Activated naive CD4-positive, alpha-beta T cell treated with anti-CD3 and anti-CD28 coated beads, Interleukin-2, amount 50 U/mL, for 72 hours (primary cell): ENCODE measurements at regions not wholly inside any gene's neighbourhood (a gene's known extent, or its start where the extent isn't known, plus 50 kb on each side); places are given as distances from the start of the nearest gene placed in this dataset.

ENCODE experiments used
- ATAC-seq, 2 donors: fragments of 150-1000 bp; cut with Tn5 transposase; 2 replicates each; pipeline ENCODE4 v1.10.0; 2021; ENCODE audit warnings: mild to moderate bottlenecking in 2 of 2, moderate library complexity in 2 of 2
- DNase-seq, 2 donors: peaks; one replicate each; pipeline ENCODE4 v3.0.0; 2021 to 2022; ENCODE audit warnings: low spot score in 2 of 2
- H3K27ac Mint-ChIP-seq, 2 donors: one replicate each; pipeline ENCODE4 v1.8.0; 2022; ENCODE audit warnings: mild to moderate bottlenecking in 2 of 2, mixed read lengths in 2 of 2
- H3K36me3 Mint-ChIP-seq, 2 donors: one replicate each; pipeline ENCODE4 v1.8.0; 2022; ENCODE audit warnings: mixed read lengths in 2 of 2
- H3K9me3 Mint-ChIP-seq, 2 donors: one replicate each; pipeline ENCODE4 v1.8.0; 2022; ENCODE audit warnings: mixed read lengths in 2 of 2

- Mint-ChIP-seq H3K36me3 (peaks cover 0 to 6% of the 10 kb centered on the region in 2 donors), H3K9me3 (peaks cover 5 to 11% of the 10 kb centered on the region in 2 donors), H3K27ac (no peak overlapping the region)
- ATAC-seq (no peak), DNase-seq (no peak)
Measured at GRCh38 chr6:155958550-155958949, 502.9 kb upstream of the NOX3 start.

- Mint-ChIP-seq H3K36me3 (peaks cover 0 to 8% of the 10 kb centered on the region in 2 donors), H3K9me3 (peaks cover 0 to 3% of the 10 kb centered on the region in 2 donors), H3K27ac (no peak overlapping the region)
- DNase-seq (no peak), ATAC-seq (no peak)
Measured at GRCh38 chr6:155955038-155955437, 499.4 kb upstream of the NOX3 start.

GRCh38 chr6:155954149-155954548 lies 498.5 kb upstream of the NOX3 start:
- H3K36me3 Mint-ChIP-seq: peaks cover 0 to 8% of the 10 kb centered on the region in 2 donors

GRCh38 chr6:155949256-155949655 lies 493.6 kb upstream of the NOX3 start:
- ATAC-seq (no peak), DNase-seq (no peak)
- H3K27ac Mint-ChIP-seq: no peak overlapping the region
- H3K9me3 Mint-ChIP-seq: peaks cover 6 to 10% of the 10 kb centered on the region in 2 donors
- peaks cover 0 to 28% of the 10 kb centered on the region in 2 donors for H3K36me3 Mint-ChIP-seq

More at GRCh38 chr6:155954149-155954548, 498.5 kb upstream of the NOX3 start:
- no peak overlapping the region for H3K27ac Mint-ChIP-seq
- DNase-seq (no peak), ATAC-seq (no peak)
- no peaks in the 10 kb centered on the region for H3K9me3 Mint-ChIP-seq

- H3K36me3 Mint-ChIP-seq: peaks cover 0 to 19% of the 10 kb centered on the region in 2 donors
- peaks cover 11 to 14% of the 10 kb centered on the region in 2 donors for H3K9me3 Mint-ChIP-seq
- no peak for DNase-seq
- no peak overlapping the region for H3K27ac Mint-ChIP-seq
- no peak for ATAC-seq
Measured at GRCh38 chr6:155946860-155947259, 491.2 kb upstream of the NOX3 start.

GRCh38 chr6:155943635-155944034 lies 488.0 kb upstream of the NOX3 start:
- DNase-seq (no peak), ATAC-seq (no peak)
- Mint-ChIP-seq H3K36me3 (peaks cover 0 to 19% of the 10 kb centered on the region in 2 donors), H3K27ac (no peak overlapping the region), H3K9me3 (peaks cover 14 to 17% of the 10 kb centered on the region in 2 donors)

- peaks cover 4 to 16% of the 10 kb centered on the region in 2 donors for H3K9me3 Mint-ChIP-seq
- ATAC-seq (no peak), DNase-seq (no peak)
- H3K27ac Mint-ChIP-seq: no peak overlapping the region
- peaks cover 0 to 4% of the 10 kb centered on the region in 2 donors for H3K36me3 Mint-ChIP-seq
Measured at GRCh38 chr6:155939253-155939652, 483.6 kb upstream of the NOX3 start.

GRCh38 chr6:155936551-155936950 lies 480.9 kb upstream of the NOX3 start:
- ATAC-seq (no peak), DNase-seq (no peak)
- no peak overlapping the region for H3K27ac Mint-ChIP-seq
- H3K36me3 Mint-ChIP-seq: peaks cover 0 to 4% of the 10 kb centered on the region in 2 donors
- H3K9me3 Mint-ChIP-seq: peaks cover 0 to 8% of the 10 kb centered on the region in 2 donors

- Mint-ChIP-seq H3K36me3 (peaks cover 0 to 4% of the 10 kb centered on the region in 2 donors), H3K27ac (no peak overlapping the region), H3K9me3 (peaks cover 0 to 5% of the 10 kb centered on the region in 2 donors)
- DNase-seq (no peak), ATAC-seq (no peak)
Measured at GRCh38 chr6:155936127-155936526, 480.5 kb upstream of the NOX3 start.

GRCh38 chr6:155916846-155917624 lies 461.4 kb upstream of the NOX3 start:
- ATAC-seq (no peak), DNase-seq (no peak)
- no peaks in the 10 kb centered on the region for H3K36me3 Mint-ChIP-seq
- no peak overlapping the region for H3K27ac Mint-ChIP-seq
- peaks cover 0 to 4% of the 10 kb centered on the region in 2 donors for H3K9me3 Mint-ChIP-seq

- Mint-ChIP-seq H3K36me3 (no peaks in the 10 kb centered on the region), H3K9me3 (peaks cover 0 to 5% of the 10 kb centered on the region in 2 donors), H3K27ac (no peak overlapping the region)
- DNase-seq (no peak), ATAC-seq (no peak)
Measured at GRCh38 chr6:155915651-155916050, 460.0 kb upstream of the NOX3 start.

GRCh38 chr6:155913816-155914215 lies 458.2 kb upstream of the NOX3 start:
- no peak for DNase-seq
- H3K27ac Mint-ChIP-seq: no peak overlapping the region
- H3K9me3 Mint-ChIP-seq: peaks cover 6 to 9% of the 10 kb centered on the region in 2 donors
- no peak for ATAC-seq
- peaks cover 0 to 16% of the 10 kb centered on the region in 2 donors for H3K36me3 Mint-ChIP-seq

GRCh38 chr6:155909710-155910109 lies 454.1 kb upstream of the NOX3 start:
- DNase-seq (no peak), ATAC-seq (no peak)
- no peak overlapping the region for H3K27ac Mint-ChIP-seq
- H3K36me3 Mint-ChIP-seq: peaks cover 0 to 21% of the 10 kb centered on the region in 2 donors
- H3K9me3 Mint-ChIP-seq: peaks cover 10 to 14% of the 10 kb centered on the region in 2 donors

- Mint-ChIP-seq H3K36me3 (peaks cover 0 to 5% of the 10 kb centered on the region in 2 donors), H3K9me3 (no peaks in the 10 kb centered on the region), H3K27ac (no peak overlapping the region)
- ATAC-seq (no peak), DNase-seq (no peak)
Measured at GRCh38 chr6:155895641-155896040, 440.0 kb upstream of the NOX3 start.

GRCh38 chr6:155894758-155895157 lies 439.1 kb upstream of the NOX3 start:
- H3K9me3 Mint-ChIP-seq: no peaks in the 10 kb centered on the region
- H3K27ac Mint-ChIP-seq: no peak overlapping the region
- H3K36me3 Mint-ChIP-seq: peaks cover 0 to 5% of the 10 kb centered on the region in 2 donors
- no peak for DNase-seq
- no peak for ATAC-seq

GRCh38 chr6:155894262-155894661 lies 438.6 kb upstream of the NOX3 start:
- ATAC-seq: no peak
- Mint-ChIP-seq H3K9me3 (no peaks in the 10 kb centered on the region), H3K36me3 (peaks cover 0 to 5% of the 10 kb centered on the region in 2 donors), H3K27ac (no peak overlapping the region)
- no peak for DNase-seq

GRCh38 chr6:155890409-155890808 lies 434.8 kb upstream of the NOX3 start:
- no peaks in the 10 kb centered on the region for H3K9me3 Mint-ChIP-seq
- DNase-seq (no peak), ATAC-seq (no peak)
- H3K27ac Mint-ChIP-seq: no peak overlapping the region
- peaks cover 0 to 5% of the 10 kb centered on the region in 2 donors for H3K36me3 Mint-ChIP-seq

- no peaks in the 10 kb centered on the region for H3K9me3 Mint-ChIP-seq
- H3K27ac Mint-ChIP-seq: no peak overlapping the region
- ATAC-seq: no peak
- no peak for DNase-seq
- peaks cover 0 to 5% of the 10 kb centered on the region in 2 donors for H3K36me3 Mint-ChIP-seq
Measured at GRCh38 chr6:155889410-155889809, 433.8 kb upstream of the NOX3 start.
